Right atrium auricular region (tissue), 2 donors: ENCODE measurements at regions not wholly inside any gene's neighbourhood (a gene's known extent, or its start where the extent isn't known, plus 50 kb on each side); places are given as distances from the start of the nearest gene placed in this dataset.

Source experiments
- DNase-seq: peaks from one replicate; pipeline ENCODE4 v3.0.0-alpha.2; 2019; ENCODE audit warnings: low spot score
- H3K27ac ChIP-seq, 2 donors: fragments of 200-600 bp; sonication (generic); 1 replicate in 1 of 2; 2 replicates in 1 of 2; pipeline ENCODE4 v1.5.1; 2016 to 2019
- H3K27me3 ChIP-seq, 2 donors: fragments of 200-600 bp; sonication (generic); one replicate each; pipeline versions ENCODE4 v1.5.1 to v1.6.0; 2017 to 2019
- H3K36me3 ChIP-seq: fragments of 200-600 bp; sonication (generic); one replicate; pipeline ENCODE4 v1.5.1; 2016
- H3K4me1 ChIP-seq, 2 donors: fragments of 200-600 bp; sonication (generic); one replicate each; pipeline versions ENCODE4 v1.5.1 to v1.6.0; 2017 to 2019
- H3K4me3 ChIP-seq, 2 donors: fragments of 200-600 bp; sonication (generic); 1 replicate in 1 of 2; 2 replicates in 1 of 2; pipeline ENCODE4 v1.5.1; 2017 to 2019; ENCODE audit warnings: mild to moderate bottlenecking in 1 of 2, moderate library complexity in 1 of 2
- H3K9me3 ChIP-seq, 2 donors: fragments of 200-600 bp; sonication (generic); one replicate each; pipeline ENCODE4 v1.5.1; 2019
- TF ChIP-seq, protein P1 (sequence below), 2 donors: fragments of 200-600 bp; sonication (generic); IDR thresholded peaks; one replicate each; pipeline ENCODE4 v1.5.1; 2019; ENCODE audit warnings: antibody characterized with exemption in 2 of 2

DNA sequence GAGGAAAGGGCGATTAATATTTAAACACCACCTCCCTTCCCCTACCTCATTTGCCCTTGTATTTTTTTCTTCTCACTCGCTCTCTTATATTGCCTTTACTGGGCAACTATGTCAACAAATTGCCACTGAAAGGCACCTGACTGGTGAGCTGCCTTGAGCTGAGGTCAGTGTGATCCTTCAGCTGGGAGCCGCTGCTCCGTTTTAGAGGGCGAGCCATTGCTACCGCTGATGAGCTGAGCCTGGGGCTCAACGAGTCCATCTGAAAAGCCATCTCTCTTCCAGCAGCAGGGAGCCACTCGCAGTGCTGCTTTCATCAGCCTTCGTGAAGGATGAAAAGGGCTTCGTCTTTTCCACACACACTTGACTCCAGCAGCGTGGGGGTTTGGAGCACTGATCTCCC, 108.0 kb upstream of the KIF26B start:
- DNase-seq: no peak
- Histone ChIP-seq H3K27me3 (no peaks in the 10 kb centered on the region), H3K4me3 (no peak overlapping the region), H3K36me3 (no peaks in the 10 kb centered on the region), H3K4me1 (peaks cover 0 to 9% of the 10 kb centered on the region in 2 donors), H3K27ac (no peak overlapping the region), H3K9me3 (no peaks in the 10 kb centered on the region)
- TF ChIP-seq, protein P1, sequence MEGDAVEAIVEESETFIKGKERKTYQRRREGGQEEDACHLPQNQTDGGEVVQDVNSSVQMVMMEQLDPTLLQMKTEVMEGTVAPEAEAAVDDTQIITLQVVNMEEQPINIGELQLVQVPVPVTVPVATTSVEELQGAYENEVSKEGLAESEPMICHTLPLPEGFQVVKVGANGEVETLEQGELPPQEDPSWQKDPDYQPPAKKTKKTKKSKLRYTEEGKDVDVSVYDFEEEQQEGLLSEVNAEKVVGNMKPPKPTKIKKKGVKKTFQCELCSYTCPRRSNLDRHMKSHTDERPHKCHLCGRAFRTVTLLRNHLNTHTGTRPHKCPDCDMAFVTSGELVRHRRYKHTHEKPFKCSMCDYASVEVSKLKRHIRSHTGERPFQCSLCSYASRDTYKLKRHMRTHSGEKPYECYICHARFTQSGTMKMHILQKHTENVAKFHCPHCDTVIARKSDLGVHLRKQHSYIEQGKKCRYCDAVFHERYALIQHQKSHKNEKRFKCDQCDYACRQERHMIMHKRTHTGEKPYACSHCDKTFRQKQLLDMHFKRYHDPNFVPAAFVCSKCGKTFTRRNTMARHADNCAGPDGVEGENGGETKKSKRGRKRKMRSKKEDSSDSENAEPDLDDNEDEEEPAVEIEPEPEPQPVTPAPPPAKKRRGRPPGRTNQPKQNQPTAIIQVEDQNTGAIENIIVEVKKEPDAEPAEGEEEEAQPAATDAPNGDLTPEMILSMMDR (IDR thresholded peaks at IDR 0.05): no peak

DNA sequence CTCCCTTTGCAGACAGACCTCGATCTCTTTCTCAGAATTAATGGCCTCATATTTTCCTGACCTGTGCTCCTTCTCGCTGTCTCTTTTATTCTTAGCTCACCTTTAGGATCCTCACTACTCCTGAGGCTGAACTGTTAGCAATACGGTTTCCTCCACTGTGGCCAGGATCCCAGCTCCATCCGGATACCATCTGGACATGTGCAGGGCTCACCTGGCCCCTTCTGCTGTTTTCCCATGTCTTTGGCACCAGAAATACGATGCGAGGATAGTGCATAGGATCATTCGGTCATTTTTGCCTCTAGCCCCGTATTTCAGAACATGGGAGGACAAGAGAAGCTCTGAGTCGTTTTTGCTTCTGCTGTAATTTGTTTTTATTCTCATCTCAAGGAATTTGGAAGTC, 108.5 kb upstream of the KIF26B start:
- Histone ChIP-seq H3K27me3 (no peaks in the 10 kb centered on the region), H3K9me3 (no peaks in the 10 kb centered on the region), H3K4me3 (no peak overlapping the region), H3K4me1 (peaks cover 0 to 8% of the 10 kb centered on the region in 2 donors), H3K27ac (no peak overlapping the region), H3K36me3 (no peaks in the 10 kb centered on the region)
- no peak for DNase-seq
- TF ChIP-seq, protein P1 (IDR thresholded peaks at IDR 0.05): no peak

DNA sequence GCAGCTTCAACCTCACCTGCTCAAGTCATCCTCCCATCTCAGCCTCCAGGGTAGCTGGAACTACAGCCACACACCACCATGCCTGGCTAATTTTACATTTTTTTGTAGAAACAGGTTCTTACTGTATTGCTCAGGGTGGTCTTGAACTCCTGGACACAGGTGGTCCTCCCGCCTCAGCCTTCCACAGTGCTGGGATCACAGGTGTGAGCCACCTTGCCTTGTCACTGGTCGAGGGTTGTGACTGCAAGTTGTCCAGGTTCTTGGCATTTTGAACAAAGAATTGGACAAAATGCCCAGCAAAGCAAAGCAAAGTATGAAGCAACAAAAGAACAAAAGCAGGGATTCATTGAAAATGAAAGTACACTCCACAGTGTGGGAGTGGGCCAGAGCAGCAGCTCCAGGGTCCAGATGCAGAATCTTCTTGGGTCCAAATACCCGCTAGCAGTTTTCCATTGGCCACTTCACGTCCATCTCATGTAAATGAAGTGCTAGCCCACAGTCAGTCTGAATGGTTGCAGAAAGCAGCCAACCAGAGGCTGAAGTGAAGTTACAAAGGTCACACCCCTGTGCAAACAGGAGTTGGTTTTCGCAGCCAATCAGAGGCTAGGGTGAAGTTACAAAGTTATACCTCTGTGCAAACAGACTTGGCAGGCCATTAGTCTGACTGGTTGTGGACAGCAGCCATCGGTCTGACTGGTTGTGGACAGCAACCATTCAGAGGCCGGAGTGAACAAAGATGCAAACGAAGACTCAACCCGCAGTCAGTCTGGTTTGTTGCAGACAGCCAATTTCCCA, 109.5 kb upstream of the KIF26B start:
- Histone ChIP-seq H3K36me3 (no peaks in the 10 kb centered on the region), H3K27ac (peak overlapping the region; percentile 32 to 47), H3K9me3 (no peaks in the 10 kb centered on the region), H3K4me1 (peaks cover 0 to 9% of the 10 kb centered on the region in 2 donors), H3K27me3 (no peaks in the 10 kb centered on the region), H3K4me3 (peak overlapping the region in 1 of 2 donors; percentile 1)
- TF ChIP-seq, protein P1 (IDR thresholded peaks at IDR 0.05): no peak
- peak; percentile 70 for DNase-seq

DNA sequence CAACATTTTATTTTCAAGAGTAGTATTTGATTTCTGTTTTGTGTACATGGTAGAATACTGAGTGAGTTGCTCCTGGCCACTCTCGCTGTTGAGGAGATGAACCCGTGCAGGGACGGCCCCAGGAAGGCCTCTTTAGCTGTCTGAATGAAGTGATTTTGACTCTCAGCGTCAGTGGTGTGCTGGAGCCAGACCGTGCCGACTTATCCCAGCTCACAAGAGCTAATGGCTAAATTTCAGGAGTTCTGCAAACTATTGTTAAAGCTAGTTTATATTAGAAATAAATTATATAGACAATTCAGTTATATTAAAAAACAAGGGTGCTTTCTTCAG, 111.2 kb upstream of the KIF26B start:
- Histone ChIP-seq H3K36me3 (no peaks in the 10 kb centered on the region), H3K27ac (peak overlapping the region; percentile 27 to 53), H3K4me3 (no peak overlapping the region), H3K9me3 (peaks cover 0 to under 1% of the 10 kb centered on the region in 2 donors), H3K4me1 (peaks cover 0 to 9% of the 10 kb centered on the region in 2 donors), H3K27me3 (no peaks in the 10 kb centered on the region)
- TF ChIP-seq, protein P1 (IDR thresholded peaks at IDR 0.05): no peak
- DNase-seq: no peak

DNA sequence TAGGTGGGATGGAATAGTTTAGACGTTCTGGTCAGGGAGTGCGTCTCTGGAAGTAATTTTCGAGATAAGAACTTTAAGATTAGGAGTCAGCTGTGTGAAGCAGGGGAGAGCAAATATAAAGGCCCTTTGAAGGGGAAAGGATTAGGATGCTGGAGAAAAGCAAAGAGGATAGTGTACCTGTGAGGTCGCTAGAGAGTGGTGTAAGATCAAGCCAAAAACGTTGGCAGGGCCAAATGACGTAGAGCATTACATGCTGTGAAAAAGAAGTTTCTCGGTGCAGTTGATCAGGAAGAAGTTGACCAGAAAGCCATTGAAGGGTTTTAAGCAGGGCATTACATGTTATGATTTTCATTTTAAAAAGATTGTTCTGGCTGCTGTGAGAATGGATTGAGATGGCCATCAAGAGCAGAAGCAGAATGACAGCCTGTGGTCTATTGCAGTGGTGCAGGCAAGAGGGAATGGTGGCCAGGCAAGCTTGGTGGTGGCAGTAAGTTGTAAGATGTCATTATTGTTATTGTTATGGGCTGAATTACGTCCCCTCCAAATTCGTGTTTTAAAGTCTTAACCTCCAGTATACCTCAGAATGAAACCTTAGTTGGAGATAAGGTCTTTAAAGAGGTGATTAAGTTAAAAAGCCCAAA, 113.6 kb upstream of the KIF26B start:
- TF ChIP-seq, protein P1 (IDR thresholded peaks at IDR 0.05): no peak
- H3K36me3 ChIP-seq: no peaks in the 10 kb centered on the region

More for the DNA sequence above, 113.6 kb upstream of the KIF26B start:
- Histone ChIP-seq H3K4me1 (peaks cover 0 to 9% of the 10 kb centered on the region in 2 donors), H3K9me3 (peaks cover 0 to 5% of the 10 kb centered on the region in 2 donors), H3K27ac (no peak overlapping the region), H3K4me3 (no peak overlapping the region), H3K27me3 (no peaks in the 10 kb centered on the region)
- no peak for DNase-seq
